Activated naive CD8-positive, alpha-beta T cell treated with anti-CD3 and anti-CD28 coated beads, Interleukin-2, amount 50 U/mL, for 24 hours (primary cell): ENCODE measurements at regions not wholly inside any gene's neighbourhood (a gene's known extent, or its start where the extent isn't known, plus 50 kb on each side); places are given as distances from the start of the nearest gene placed in this dataset.
"Not testable (repeated sequence)": the region's sequence is repeated elsewhere in the genome, so short reads cannot be mapped to it uniquely, and the experiment has no call there.

Experiments
- ATAC-seq: fragments of 150-1000 bp; cut with Tn5 transposase; one replicate; pipeline ENCODE4 v1.10.0; 2021
- DNase-seq: peaks from one replicate; pipeline ENCODE4 v3.0.0; 2021
- H3K27ac Mint-ChIP-seq: one replicate; pipeline ENCODE4 v1.8.0; 2021; ENCODE audit warnings: mild to moderate bottlenecking, mixed read lengths
- H3K27me3 Mint-ChIP-seq: one replicate; pipeline ENCODE4 v1.8.0; 2021; ENCODE audit warnings: mixed read lengths
- H3K36me3 Mint-ChIP-seq: one replicate; pipeline ENCODE4 v1.8.0; 2021; ENCODE audit warnings: low read depth, mixed read lengths
- H3K4me1 Mint-ChIP-seq: one replicate; pipeline ENCODE4 v1.8.0; 2021; ENCODE audit warnings: mixed read lengths
- H3K4me3 Mint-ChIP-seq: one replicate; pipeline ENCODE4 v1.8.0; 2021; ENCODE audit warnings: mild to moderate bottlenecking, moderate library complexity, mixed read lengths
- H3K9me3 Mint-ChIP-seq: one replicate; pipeline ENCODE4 v1.8.0; 2021; ENCODE audit warnings: mixed read lengths

DNA sequence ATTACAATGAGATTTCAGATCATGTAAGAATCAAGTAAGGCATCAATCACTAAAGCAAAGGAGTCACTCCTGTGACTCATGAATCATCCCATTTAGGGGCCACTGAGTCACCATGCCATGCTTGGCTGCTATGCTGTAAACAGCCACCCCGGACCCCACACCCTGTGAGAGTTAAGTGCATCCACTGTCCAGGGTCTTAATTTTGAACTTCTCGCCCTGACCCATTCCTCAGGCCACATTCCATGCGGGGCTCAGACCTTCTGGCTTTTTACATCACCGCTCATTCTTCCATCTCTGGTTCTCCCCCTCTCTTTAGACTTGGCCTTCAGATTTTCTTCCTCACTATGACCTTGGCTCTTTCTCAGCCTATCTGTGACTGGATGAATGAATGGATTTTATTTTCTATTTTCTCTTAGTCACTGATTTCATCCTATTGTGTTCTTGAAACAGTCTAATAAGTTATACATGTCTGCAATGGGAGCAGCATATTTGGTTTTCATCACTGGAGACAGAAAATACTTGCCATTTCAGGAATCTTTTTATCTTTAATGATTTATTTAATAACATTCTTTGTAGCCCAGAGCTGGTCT, 239.6 kb downstream of the SKIDA1 start:
- no peaks in the 10 kb centered on the region for H3K4me1 Mint-ChIP-seq
- DNase-seq = no peak
- ATAC-seq = peak; percentile 40

DNA sequence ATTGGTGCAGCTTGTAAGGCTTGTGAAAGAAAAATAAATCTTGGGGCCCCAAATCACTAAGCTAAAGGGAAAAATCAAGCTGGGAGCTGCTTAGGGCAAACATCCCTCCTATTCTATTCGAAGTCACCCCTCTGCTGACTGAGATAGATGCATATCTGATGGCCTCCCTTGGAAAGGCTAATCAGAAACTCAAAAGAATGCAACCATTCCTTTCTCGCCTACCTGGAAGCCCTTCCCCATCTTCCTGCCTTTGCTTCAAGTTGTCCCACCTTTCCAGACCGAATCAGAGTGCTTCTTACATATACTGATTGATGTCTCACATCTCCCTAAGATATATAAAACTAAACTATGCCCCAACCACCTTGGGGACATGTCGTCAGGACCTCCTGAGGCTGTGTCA, 240.3 kb downstream of the SKIDA1 start:
- Mint-ChIP-seq H3K36me3 (no peaks in the 10 kb centered on the region), H3K4me1 (no peaks in the 10 kb centered on the region), H3K4me3 (no peak overlapping the region), H3K27me3 (peaks cover 2% of the 10 kb centered on the region), H3K9me3 (no peaks in the 10 kb centered on the region), H3K27ac (peak overlapping the region; percentile 6)
- DNase-seq (no peak), ATAC-seq (no peak)

More for the DNA sequence above, 239.6 kb downstream of the SKIDA1 start:
- Mint-ChIP-seq H3K9me3 (no peaks in the 10 kb centered on the region), H3K36me3 (no peaks in the 10 kb centered on the region), H3K27ac (no peak overlapping the region), H3K4me3 (no peak overlapping the region), H3K27me3 (peaks cover 2% of the 10 kb centered on the region)

DNA sequence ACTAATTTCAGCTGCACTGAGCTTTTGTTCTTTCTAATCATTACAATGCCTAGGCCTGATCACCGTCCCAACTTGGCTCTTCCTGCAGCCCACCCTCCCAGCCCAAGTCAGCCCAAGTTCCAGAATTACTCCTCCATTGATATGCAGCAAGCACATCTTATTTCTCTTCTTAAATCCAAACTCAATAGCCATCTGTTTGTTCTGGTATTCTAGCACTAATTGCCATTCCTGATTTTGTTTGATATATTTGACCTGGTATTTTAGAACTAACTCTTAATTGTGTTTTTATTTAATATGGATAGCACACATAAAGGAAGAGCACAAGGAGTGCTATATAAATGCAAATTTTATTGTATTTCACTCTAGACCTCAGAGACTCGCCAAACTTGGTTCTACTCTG, 241.2 kb downstream of the SKIDA1 start:
- DNase-seq (no peak), ATAC-seq (no peak)
- no peaks in the 10 kb centered on the region for H3K9me3 Mint-ChIP-seq
- no peak overlapping the region for H3K4me3 Mint-ChIP-seq
- H3K27ac Mint-ChIP-seq = no peak overlapping the region
- H3K27me3 Mint-ChIP-seq = peaks cover 2% of the 10 kb centered on the region
- no peaks in the 10 kb centered on the region for H3K4me1 Mint-ChIP-seq
- no peaks in the 10 kb centered on the region for H3K36me3 Mint-ChIP-seq

DNA sequence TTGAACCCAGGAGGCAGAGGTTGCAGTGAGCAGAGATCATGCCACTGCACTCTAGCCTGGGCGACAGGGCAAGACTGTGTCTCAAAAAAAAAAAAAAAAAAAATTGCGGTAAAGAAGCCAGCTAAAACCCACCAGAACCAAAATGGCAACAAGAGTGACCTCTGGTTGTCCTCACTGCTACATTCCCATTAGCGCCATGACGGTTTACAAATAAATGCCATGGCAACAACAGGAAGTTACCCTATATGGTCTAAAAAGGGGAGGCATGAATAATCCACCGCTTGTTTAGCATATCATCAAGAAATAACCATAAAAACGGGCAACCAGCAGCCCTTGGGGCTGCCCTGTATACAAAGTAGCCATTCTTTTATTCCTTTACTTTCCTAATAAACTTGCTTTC, 242.4 kb downstream of the SKIDA1 start:
- H3K4me3 Mint-ChIP-seq, H3K27ac Mint-ChIP-seq, ATAC-seq, H3K9me3 Mint-ChIP-seq, H3K4me1 Mint-ChIP-seq, DNase-seq, H3K36me3 Mint-ChIP-seq, H3K27me3 Mint-ChIP-seq: not testable (repeated sequence)

DNA sequence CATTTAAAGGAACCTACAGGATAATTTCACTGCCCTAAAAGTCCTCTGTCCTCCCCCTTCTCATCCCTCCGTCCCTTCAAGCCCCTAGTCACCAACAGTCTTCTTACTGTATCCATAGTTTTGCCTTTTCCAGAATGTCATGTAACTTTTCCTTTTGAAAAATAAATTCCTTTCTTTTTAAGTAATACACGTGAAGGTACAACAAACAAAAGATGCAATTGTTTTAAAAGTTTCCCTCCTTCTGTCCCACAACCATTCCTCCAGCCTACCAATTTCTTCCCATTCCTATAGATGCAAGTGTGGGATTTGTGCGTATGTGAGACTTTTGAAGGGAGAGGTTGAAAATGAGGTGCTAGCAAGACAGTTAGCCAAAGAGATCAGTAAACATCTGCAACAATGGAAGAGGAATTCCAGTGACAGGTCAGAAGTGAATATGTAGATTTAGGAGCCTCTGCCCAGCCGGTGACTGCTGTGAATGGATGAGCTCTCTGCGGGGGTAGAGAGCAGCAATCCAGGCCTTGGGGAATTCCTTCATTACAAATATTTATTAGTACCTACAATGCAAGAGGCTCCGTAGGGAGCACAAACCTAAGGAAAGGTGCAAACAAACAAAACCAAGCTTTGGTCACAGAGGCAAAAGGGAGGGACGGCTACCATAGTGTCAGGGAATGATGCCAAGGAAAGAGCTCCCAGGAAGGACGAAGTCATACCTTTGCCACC, 243.6 kb downstream of the SKIDA1 start:
- H3K4me1 Mint-ChIP-seq = no peaks in the 10 kb centered on the region
- no peak for ATAC-seq
- H3K27me3 Mint-ChIP-seq = peaks cover 2% of the 10 kb centered on the region
- no peak for DNase-seq
- H3K27ac Mint-ChIP-seq = no peak overlapping the region
- H3K4me3 Mint-ChIP-seq = no peak overlapping the region
- no peaks in the 10 kb centered on the region for H3K9me3 Mint-ChIP-seq
- H3K36me3 Mint-ChIP-seq = no peaks in the 10 kb centered on the region

DNA sequence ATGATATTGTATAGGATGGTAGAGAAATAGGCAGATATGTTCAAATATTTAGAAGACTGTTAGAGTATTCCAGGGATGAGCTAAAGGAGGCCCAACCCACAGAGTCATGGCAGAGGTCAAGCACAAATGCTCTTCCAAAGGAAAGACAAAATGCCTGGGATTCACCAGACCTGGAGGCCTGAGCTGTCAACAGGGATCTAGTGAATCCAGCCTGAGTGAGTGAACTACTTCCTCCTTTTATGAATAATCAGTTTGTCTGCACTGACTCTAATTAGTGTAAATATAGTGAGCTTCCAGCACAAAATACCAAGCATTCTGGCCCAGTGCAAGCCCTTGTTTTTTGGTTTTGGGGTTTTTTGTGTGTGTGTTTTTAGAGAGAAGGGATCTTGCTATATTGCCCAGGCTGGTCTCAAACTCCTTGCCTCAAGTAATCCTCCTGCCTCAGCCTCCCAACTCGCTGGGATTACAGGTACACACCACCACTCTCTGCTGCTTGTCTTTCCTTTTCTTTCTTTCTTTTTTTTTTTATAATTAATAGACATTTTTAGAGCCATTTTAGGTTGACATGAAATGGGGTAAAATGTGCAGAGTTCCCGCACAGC, 244.4 kb downstream of the SKIDA1 start:
- Mint-ChIP-seq H3K4me3 (no peak overlapping the region), H3K27me3 (peaks cover 2% of the 10 kb centered on the region), H3K4me1 (no peaks in the 10 kb centered on the region), H3K36me3 (no peaks in the 10 kb centered on the region), H3K9me3 (no peaks in the 10 kb centered on the region), H3K27ac (no peak overlapping the region)
- DNase-seq = no peak
- ATAC-seq = no peak

DNA sequence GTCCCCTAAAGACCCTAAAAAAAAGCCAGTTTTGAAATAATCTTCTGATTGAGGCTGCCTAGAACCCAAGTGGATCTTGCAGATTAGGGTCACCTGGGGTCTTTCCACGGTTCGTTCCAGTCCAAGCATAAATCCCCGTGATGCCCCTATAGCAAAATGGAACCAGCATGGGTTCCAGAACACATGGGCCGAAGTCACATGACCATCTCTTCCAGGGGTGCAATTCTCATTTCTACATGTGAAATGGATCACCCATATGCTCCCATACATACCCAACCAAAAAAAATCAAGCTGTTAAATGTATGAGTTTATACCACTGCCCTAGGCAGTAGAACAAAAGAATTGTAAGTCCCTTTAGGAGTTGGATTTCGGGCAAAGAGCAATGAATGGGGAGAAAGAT, 245.4 kb downstream of the SKIDA1 start:
- Mint-ChIP-seq H3K27ac (no peak overlapping the region), H3K36me3 (no peaks in the 10 kb centered on the region), H3K4me1 (no peaks in the 10 kb centered on the region), H3K27me3 (no peaks in the 10 kb centered on the region), H3K9me3 (no peaks in the 10 kb centered on the region), H3K4me3 (no peak overlapping the region)
- ATAC-seq = no peak
- no peak for DNase-seq

DNA sequence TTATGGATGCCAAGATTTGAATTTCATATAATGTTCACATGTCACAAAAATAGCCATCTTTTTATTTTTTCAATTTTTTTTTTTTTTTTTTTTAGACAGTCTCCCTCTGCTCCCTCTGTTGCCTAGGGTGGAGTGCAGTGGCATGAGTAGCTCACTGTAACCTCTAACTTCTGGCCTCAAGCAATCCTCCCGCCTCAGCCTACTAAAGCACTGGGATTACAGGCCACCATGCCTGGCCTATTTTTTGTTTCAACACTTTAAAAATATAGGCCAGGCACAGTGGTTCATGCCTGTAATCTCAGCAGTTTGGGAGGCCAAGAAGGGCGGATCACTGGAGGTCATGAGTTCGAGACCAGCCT, 246.3 kb downstream of the SKIDA1 start:
- ATAC-seq = no peak
- H3K9me3 Mint-ChIP-seq = no peaks in the 10 kb centered on the region
- H3K27me3 Mint-ChIP-seq = no peaks in the 10 kb centered on the region
- H3K36me3 Mint-ChIP-seq = no peaks in the 10 kb centered on the region
- DNase-seq = no peak
- H3K4me1 Mint-ChIP-seq = no peaks in the 10 kb centered on the region
- H3K27ac Mint-ChIP-seq = no peak overlapping the region
- H3K4me3 Mint-ChIP-seq = no peak overlapping the region

DNA sequence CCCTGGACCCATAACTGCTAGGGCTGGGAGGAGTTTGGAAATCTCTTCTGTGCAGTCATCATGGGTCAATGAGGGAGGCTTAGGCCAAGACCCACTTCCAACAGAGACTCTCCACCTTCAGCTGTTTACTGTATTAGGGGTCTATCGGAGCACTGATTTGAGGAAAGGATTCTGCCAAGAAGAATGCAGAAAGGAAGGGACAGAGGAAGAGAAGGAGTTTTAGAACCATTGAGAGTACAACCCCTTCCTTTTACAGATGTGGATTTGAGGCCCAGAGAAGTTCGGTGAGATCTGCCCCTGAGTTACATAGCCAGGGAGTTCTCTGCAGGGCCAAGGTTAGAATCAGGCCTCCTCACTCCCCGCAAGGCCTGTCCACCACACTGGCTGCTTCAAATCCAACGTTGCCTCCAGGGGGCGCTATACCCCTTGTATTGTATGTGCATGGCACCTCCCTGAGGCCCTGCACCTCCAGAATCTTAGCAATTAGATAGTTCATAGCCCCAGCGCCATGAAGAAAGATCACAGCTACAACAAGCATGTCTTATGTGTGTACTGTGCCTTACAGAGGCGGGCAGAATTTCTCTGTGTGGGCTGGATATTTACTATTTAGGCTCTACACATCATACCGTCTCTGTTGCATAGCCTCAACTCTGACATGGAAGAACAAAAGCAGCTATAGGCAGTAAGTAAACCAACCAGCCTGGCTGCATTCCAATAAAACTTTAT, 246.8 kb downstream of the SKIDA1 start:
- Mint-ChIP-seq H3K4me1 (no peaks in the 10 kb centered on the region), H3K27me3 (no peaks in the 10 kb centered on the region), H3K9me3 (no peaks in the 10 kb centered on the region), H3K36me3 (no peaks in the 10 kb centered on the region), H3K27ac (no peak overlapping the region), H3K4me3 (no peak overlapping the region)
- DNase-seq = peak; percentile 82
- peak; percentile 71 for ATAC-seq

DNA sequence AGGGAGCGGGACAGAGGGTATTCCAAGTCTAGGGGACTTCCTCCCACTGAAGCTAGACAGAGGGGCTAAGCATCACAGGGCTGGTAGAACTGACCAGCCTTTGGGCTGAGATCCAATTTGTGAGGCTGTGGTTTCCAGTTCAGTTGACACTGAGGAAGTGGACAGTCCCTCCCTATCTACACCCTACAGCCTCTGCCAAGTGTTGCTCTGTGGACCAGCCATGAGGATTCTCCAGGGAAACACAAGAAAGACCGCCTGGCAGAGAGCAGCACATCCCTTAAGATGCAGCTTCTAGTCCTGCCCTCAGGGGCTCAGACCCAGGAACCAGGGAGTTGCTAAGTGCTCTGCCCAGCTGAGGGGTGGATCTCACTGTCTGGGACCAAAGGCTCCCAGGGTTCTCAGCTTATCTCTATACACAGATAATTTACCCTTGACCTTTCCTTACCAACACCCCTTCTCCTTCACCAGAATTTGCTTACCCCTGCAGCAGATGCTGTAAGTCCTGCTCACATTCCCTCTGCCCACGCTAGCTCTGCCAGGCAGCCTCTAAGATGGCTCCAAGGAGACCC, 252.0 kb downstream of the SKIDA1 start:
- Mint-ChIP-seq H3K27me3 (no peaks in the 10 kb centered on the region), H3K9me3 (peaks cover 9% of the 10 kb centered on the region), H3K4me3 (no peak overlapping the region), H3K27ac (no peak overlapping the region), H3K36me3 (no peaks in the 10 kb centered on the region), H3K4me1 (no peaks in the 10 kb centered on the region)
- DNase-seq = no peak
- ATAC-seq = no peak

DNA sequence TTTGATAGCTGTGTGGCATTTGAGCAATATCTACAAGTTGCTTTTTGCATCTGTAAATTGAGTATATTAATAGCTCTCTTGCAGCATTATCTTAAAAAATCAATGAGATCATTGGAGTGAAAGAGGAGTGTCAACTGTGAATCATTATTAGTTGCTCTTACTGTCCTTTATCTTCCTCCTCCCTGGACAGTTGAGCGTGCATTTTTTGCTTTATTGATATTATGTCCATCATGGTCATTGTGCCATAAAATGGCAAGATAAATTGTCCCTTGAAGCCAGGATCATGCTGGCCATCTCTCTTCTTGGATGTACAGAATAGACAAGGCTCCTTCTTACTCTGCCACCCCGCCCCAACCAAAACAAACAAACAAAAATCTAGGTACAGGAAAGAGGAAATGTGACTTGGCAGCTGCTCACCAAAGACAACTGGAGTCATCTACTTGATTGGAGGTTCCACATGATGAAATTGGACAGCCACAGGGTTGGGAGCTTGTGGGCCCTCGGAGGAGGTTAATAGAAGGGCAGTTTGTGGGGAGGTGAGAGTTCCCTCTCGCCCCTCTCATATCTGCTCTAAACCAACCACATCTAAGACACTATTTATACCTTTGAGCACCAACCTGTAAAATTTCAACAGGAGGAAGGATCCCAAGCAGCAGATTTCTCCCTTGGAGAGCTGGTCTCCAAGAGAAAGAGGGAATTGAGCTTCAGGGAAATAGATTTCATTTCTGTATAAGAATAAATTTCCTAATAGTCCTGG, 252.7 kb downstream of the SKIDA1 start:
- DNase-seq = no peak
- Mint-ChIP-seq H3K27ac (peak overlapping the region; percentile 5), H3K27me3 (no peaks in the 10 kb centered on the region), H3K36me3 (no peaks in the 10 kb centered on the region), H3K4me3 (no peak overlapping the region), H3K9me3 (peaks cover 9% of the 10 kb centered on the region), H3K4me1 (no peaks in the 10 kb centered on the region)
- no peak for ATAC-seq

DNA sequence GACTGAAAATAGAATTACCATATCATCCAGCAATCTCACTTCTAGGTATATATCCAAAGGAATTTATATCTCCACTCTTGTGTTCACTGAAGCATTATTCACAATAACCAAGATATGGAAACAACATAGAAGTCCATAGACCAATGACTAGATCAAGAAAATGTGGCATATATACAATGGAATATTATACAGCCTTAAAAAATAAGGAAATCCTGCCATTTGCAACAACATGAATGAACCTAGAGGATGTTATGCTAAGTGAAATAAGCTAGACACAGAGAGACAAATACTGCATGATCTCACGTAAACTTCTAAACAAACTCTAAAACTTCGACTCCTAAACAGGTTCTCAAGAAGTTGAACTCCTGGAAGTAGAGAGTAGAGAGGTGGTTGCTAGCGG, 254.5 kb downstream of the SKIDA1 start:
- H3K4me1 Mint-ChIP-seq = no peaks in the 10 kb centered on the region
- H3K4me3 Mint-ChIP-seq = no peak overlapping the region
- ATAC-seq = no peak
- H3K9me3 Mint-ChIP-seq = peaks cover 9% of the 10 kb centered on the region
- H3K27ac Mint-ChIP-seq = no peak overlapping the region
- H3K27me3 Mint-ChIP-seq = no peaks in the 10 kb centered on the region
- H3K36me3 Mint-ChIP-seq = no peaks in the 10 kb centered on the region
- no peak for DNase-seq

DNA sequence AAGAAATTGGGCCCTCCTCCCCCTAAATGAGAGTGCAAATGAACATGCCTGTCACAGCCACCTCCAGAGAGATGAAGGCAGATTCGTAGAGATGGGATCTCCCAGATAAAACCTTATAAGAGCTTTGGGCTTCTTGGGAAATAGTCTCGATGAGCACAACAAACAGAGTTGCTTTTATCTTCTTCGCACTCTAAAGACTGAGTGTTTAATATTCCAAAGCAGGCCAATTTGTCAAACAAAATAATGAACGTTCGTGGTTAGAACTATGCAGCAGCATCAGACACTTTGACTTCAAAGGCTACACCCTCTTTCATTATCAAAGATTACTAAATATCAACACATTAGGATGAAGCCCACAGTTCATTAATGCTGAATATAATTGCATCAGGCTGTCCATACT, 256.2 kb downstream of the SKIDA1 start:
- Mint-ChIP-seq H3K9me3 (peaks cover 9% of the 10 kb centered on the region), H3K27me3 (peaks cover 1% of the 10 kb centered on the region), H3K4me1 (no peaks in the 10 kb centered on the region), H3K27ac (no peak overlapping the region), H3K36me3 (no peaks in the 10 kb centered on the region), H3K4me3 (no peak overlapping the region)
- DNase-seq (no peak), ATAC-seq (no peak)

DNA sequence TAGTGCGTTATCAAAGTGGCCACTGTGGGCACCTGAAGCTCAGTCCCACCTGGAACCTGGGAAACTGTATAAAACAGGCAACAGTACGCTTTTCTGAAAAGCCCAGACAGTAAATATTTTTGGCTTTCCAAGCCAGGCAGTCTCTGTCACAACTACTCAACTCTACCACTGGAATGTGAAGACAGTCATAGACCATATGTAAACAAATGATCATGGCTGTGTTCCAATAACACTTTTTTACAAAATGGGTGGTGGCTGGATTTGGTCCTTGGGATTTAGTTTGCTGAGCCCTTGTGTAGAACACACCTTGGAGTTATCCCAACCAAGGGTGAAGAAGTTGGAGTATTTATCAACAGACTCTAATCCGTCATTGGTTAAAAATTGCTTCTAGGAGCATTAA, 259.9 kb downstream of the SKIDA1 start:
- Mint-ChIP-seq H3K4me3 (no peak overlapping the region), H3K4me1 (no peaks in the 10 kb centered on the region), H3K36me3 (no peaks in the 10 kb centered on the region), H3K27ac (no peak overlapping the region), H3K9me3 (peaks cover 2% of the 10 kb centered on the region), H3K27me3 (peaks cover 1% of the 10 kb centered on the region)
- DNase-seq = no peak
- no peak for ATAC-seq
